ENCODE measurements at regions not wholly inside any gene's neighbourhood (a gene's known extent, or its start where the extent isn't known, plus 50 kb on each side); places are given as distances from the start of the nearest gene placed in this dataset.

DNA sequence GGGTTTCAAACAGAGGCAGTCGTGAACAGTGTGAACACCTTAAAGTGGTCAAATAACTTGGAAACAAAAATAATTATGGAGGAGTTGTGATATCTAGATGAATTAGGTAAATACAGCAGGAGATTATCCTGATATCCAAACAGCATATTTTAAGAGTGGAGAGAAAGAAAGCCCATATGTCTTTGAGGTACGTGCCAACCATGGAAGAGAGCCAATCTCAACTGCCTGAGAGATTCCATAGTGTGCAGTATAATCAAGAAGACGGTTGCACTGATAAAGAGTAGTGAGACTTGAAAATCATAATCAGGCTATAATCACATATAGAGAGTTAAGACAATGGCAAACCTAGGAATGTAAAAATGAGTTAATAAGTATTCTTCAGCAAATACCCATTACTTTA, 472.8 kb upstream of the SLITRK5 start:
- Histone ChIP-seq H3K9me3 (no peaks in the 10 kb centered on the region), H3K27ac (no peak overlapping the region), H3K27me3 (no peaks in the 10 kb centered on the region), H3K4me1 (no peaks in the 10 kb centered on the region), H3K36me3 (no peaks in the 10 kb centered on the region), H3K4me3 (no peak overlapping the region)
- no peak for DNase-seq (ENCODE audit: low spot score in 2 of 2)
- 70 to 71% methylated on average over 3 of the region's 3 CpGs for WGBS, 2 donors
- TF ChIP-seq CTCF (IDR thresholded peaks at IDR 0.05) (no peak), EP300 (IDR thresholded peaks at IDR 0.05) (no peak), POLR2A (IDR thresholded peaks at IDR 0.05) (no peak)

DNA sequence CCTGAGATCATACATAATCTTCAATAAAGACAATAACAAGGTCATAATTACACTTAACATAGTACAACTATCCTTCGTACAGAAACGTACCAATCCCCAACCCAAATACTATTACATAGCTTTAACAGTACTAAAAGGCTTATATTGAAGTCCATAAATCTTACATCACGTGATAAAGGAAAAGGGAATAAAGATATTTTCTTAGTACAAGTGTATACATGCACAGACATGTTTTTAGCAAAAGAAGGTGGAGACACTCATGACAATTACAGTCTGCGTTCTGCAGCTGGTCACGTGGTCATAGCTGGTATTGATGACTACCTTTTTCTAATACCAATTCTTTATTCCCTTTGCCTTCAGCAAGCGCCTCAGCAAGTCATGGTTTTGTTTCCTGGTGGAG, 464.5 kb upstream of the SLITRK5 start:
- H3K27ac ChIP-seq, result no peak overlapping the region
- no peak overlapping the region for H3K4me3 ChIP-seq
- no peaks in the 10 kb centered on the region for H3K36me3 ChIP-seq
- no peak for DNase-seq (ENCODE audit: low spot score in 2 of 2)
- WGBS, 2 donors, result 89 to 91% methylated on average over 6 of the region's 6 CpGs
- TF ChIP-seq CTCF (IDR thresholded peaks at IDR 0.05) (no peak), EP300 (IDR thresholded peaks at IDR 0.05) (no peak), POLR2A (IDR thresholded peaks at IDR 0.05) (no peak)
- no peaks in the 10 kb centered on the region for H3K27me3 ChIP-seq
- H3K9me3 ChIP-seq, result no peaks in the 10 kb centered on the region
- no peaks in the 10 kb centered on the region for H3K4me1 ChIP-seq

GRCh38 chr13:87207280-87208003, 463.7 kb upstream of the SLITRK5 start:
- WGBS, 2 donors, result 60 to 62% methylated on average over 4 of the region's 4 CpGs
- Histone ChIP-seq H3K36me3 (no peaks in the 10 kb centered on the region), H3K4me3 (no peak overlapping the region), H3K9me3 (no peaks in the 10 kb centered on the region), H3K27me3 (no peaks in the 10 kb centered on the region), H3K27ac (no peak overlapping the region), H3K4me1 (no peaks in the 10 kb centered on the region)
- no peak for DNase-seq (ENCODE audit: low spot score in 2 of 2)
- TF ChIP-seq POLR2A (IDR thresholded peaks at IDR 0.05), result no peak
- no peak for TF ChIP-seq CTCF (IDR thresholded peaks at IDR 0.05)
- TF ChIP-seq EP300 (IDR thresholded peaks at IDR 0.05), result no peak

DNA sequence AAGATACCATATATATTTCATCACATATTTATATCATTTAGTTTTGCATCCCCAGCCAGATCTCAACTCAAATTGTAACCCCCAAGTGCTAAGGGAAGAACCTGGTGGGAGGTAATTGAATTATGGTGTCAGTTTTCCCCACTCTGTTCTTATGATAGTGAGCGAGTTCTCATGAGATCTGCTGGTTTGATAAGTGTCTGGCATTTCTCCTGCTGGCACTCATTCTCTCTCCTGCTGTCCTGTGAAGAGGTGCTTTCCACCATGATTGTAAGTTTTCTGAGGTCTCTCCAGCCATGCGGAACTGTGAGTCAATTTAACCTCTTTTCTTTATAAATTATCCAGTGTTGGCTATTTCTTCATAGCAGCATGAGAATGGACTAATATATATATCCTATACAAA, 462.5 kb upstream of the SLITRK5 start:
- H3K4me3 ChIP-seq, result no peak overlapping the region
- no peaks in the 10 kb centered on the region for H3K36me3 ChIP-seq
- H3K4me1 ChIP-seq, result no peaks in the 10 kb centered on the region
- H3K27ac ChIP-seq, result no peak overlapping the region
- TF ChIP-seq POLR2A (IDR thresholded peaks at IDR 0.05) (no peak), EP300 (IDR thresholded peaks at IDR 0.05) (no peak), CTCF (IDR thresholded peaks at IDR 0.05) (no peak)
- 76 to 87% methylated on average over 2 of the region's 2 CpGs for WGBS, 2 donors
- no peaks in the 10 kb centered on the region for H3K27me3 ChIP-seq
- no peaks in the 10 kb centered on the region for H3K9me3 ChIP-seq
- DNase-seq (ENCODE audit: low spot score in 2 of 2), result no peak

DNA sequence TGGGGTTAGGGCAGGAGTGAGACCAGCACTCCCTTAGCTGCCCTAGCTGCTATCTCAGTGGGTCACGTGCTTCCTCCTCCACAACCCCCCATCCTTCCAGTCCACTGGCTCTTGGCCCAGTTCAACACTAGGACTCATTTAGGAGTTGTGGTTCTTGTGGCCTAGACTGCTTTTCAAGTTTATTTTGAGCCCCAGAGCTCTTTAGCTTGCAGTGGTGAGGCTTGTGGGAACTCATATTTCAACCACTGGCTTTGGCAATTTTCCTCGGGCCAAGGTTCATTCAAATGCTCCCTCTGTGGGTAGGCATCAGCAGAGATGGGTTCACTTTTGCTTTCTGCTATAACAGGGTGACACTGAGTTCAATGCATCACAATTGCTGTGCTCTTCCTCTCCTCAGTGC, 436.2 kb upstream of the SLITRK5 start:
- TF ChIP-seq EP300 (IDR thresholded peaks at IDR 0.05) (no peak), POLR2A (IDR thresholded peaks at IDR 0.05) (no peak), CTCF (IDR thresholded peaks at IDR 0.05) (no peak)
- Histone ChIP-seq H3K27ac (no peak overlapping the region), H3K36me3 (no peaks in the 10 kb centered on the region), H3K4me1 (no peaks in the 10 kb centered on the region), H3K27me3 (no peaks in the 10 kb centered on the region), H3K4me3 (no peak overlapping the region), H3K9me3 (no peaks in the 10 kb centered on the region)
- no peak for DNase-seq (ENCODE audit: low spot score in 2 of 2)
- WGBS, 2 donors, result 44 to 58% methylated on average over 2 of the region's 2 CpGs
